ENCODE measurements at regions not wholly inside any gene's neighbourhood (a gene's known extent, or its start where the extent isn't known, plus 50 kb on each side); places are given as distances from the start of the nearest gene placed in this dataset.

- TF ChIP-seq EZH2 (IDR thresholded peaks at IDR 0.05; ENCODE audit: borderline replicate concordance, insufficient read depth, low read length, poor library complexity, severe bottlenecking) = no peak
- TF ChIP-seq MXI1 (conservative IDR thresholded peaks at IDR 0.05; ENCODE audit: poor library complexity, severe bottlenecking) = no peak
- TF ChIP-seq CTCF (IDR thresholded peaks at IDR 0.05; ENCODE audit: poor library complexity, severe bottlenecking) = no peak
- TF ChIP-seq SMC3 (conservative IDR thresholded peaks at IDR 0.05; ENCODE audit: poor library complexity) = no peak
- TF ChIP-seq POLR2AphosphoS5 (IDR thresholded peaks at IDR 0.05) = no peak
- TF ChIP-seq EP300 (conservative IDR thresholded peaks at IDR 0.05; ENCODE audit: poor library complexity, severe bottlenecking) = no peak
- no peak for TF ChIP-seq REST (IDR thresholded peaks at IDR 0.05; ENCODE audit: borderline replicate concordance)
- TF ChIP-seq TAF1 (IDR thresholded peaks at IDR 0.05; ENCODE audit: low read depth) = no peak
- TF ChIP-seq RAD21 (conservative IDR thresholded peaks at IDR 0.05) = no peak
- Histone ChIP-seq H3K79me2 (replicated peaks; ENCODE audit: insufficient read depth, low read length) (no peaks in the 10 kb centered on the region), H3K9me3 (ENCODE audit: low read length) (no peaks in the 10 kb centered on the region), H3K27me3 (ENCODE audit: insufficient read depth, low read depth, low read length) (no peaks in the 10 kb centered on the region), H3K4me2 (ENCODE audit: low read length) (no peak overlapping the region), H3K36me3 (ENCODE audit: insufficient read depth, low read length) (no peaks in the 10 kb centered on the region), H3K4me3 (ENCODE audit: low read length) (no peak overlapping the region), H3K9ac (ENCODE audit: low read length) (no peak overlapping the region), H3K9me2 (ENCODE audit: insufficient read depth, low read length) (no peaks in the 10 kb centered on the region), H3F3A (ENCODE audit: insufficient read depth, low read length, poor library complexity, severe bottlenecking) (no peaks in the 10 kb centered on the region), H3K27ac (ENCODE audit: low read length) (peak overlapping the region; percentile 16), H4K20me1 (ENCODE audit: insufficient read depth) (no peaks in the 10 kb centered on the region), H2AFZ (ENCODE audit: low read depth, low read length) (no peak overlapping the region)
Measured at GRCh38 chr17:73715769-73716168, 71.5 kb upstream of the SDK2 start.

GRCh38 chr17:73717690-73718089 is 73.4 kb upstream of the SDK2 start:
- Histone ChIP-seq H3K27me3 (ENCODE audit: insufficient read depth, low read depth, low read length) (no peaks in the 10 kb centered on the region), H3F3A (ENCODE audit: insufficient read depth, low read length, poor library complexity, severe bottlenecking) (no peaks in the 10 kb centered on the region)

More at GRCh38 chr17:73717690-73718089, 73.4 kb upstream of the SDK2 start:
- Histone ChIP-seq H3K36me3 (ENCODE audit: insufficient read depth, low read length) (no peaks in the 10 kb centered on the region), H3K4me3 (ENCODE audit: low read length) (no peak overlapping the region), H3K4me2 (ENCODE audit: low read length) (no peak overlapping the region), H3K9ac (ENCODE audit: low read length) (no peak overlapping the region), H3K79me2 (replicated peaks; ENCODE audit: insufficient read depth, low read length) (no peaks in the 10 kb centered on the region), H3K9me3 (ENCODE audit: low read length) (no peaks in the 10 kb centered on the region), H2AFZ (ENCODE audit: low read depth, low read length) (no peak overlapping the region), H4K20me1 (ENCODE audit: insufficient read depth) (no peaks in the 10 kb centered on the region), H3K9me2 (ENCODE audit: insufficient read depth, low read length) (no peaks in the 10 kb centered on the region), H3K27ac (ENCODE audit: low read length) (no peak overlapping the region)
- TF ChIP-seq SMC3 (conservative IDR thresholded peaks at IDR 0.05; ENCODE audit: poor library complexity) (no peak), EZH2 (IDR thresholded peaks at IDR 0.05; ENCODE audit: borderline replicate concordance, insufficient read depth, low read length, poor library complexity, severe bottlenecking) (no peak), POLR2AphosphoS5 (IDR thresholded peaks at IDR 0.05) (no peak), RAD21 (conservative IDR thresholded peaks at IDR 0.05) (no peak), EP300 (conservative IDR thresholded peaks at IDR 0.05; ENCODE audit: poor library complexity, severe bottlenecking) (no peak), CTCF (IDR thresholded peaks at IDR 0.05; ENCODE audit: poor library complexity, severe bottlenecking) (no peak)

All from neural cell (in vitro differentiated cells).